SK-N-SH (cell line): ENCODE measurements at regions not wholly inside any gene's neighbourhood (a gene's known extent, or its start where the extent isn't known, plus 50 kb on each side); places are given as distances from the start of the nearest gene placed in this dataset.

Source experiments
- EZH2phosphoT487 ChIP-seq: fragments of 200-600 bp; sonication (generic); IDR thresholded peaks from 2 replicates; pipeline ENCODE4 v1.6.1; 2017; ENCODE audit warnings: low read depth, mixed run types, mild to moderate bottlenecking, antibody characterized with exemption, moderate library complexity, borderline replicate concordance
- FOXM1 ChIP-seq: IDR thresholded peaks from 2 replicates; pipeline ENCODE4 v1.4.0; 2012; ENCODE audit warnings: low read depth, mild to moderate bottlenecking
- TAF1 ChIP-seq: IDR thresholded peaks from 2 replicates; pipeline ENCODE4 v1.6.1; 2012; ENCODE audit warnings: low read depth, mild to moderate bottlenecking, low read length, moderate library complexity, borderline replicate concordance
- TF ChIP-seq, protein P1 (sequence below): fragments of 200-600 bp; sonication (generic); IDR thresholded peaks from 2 replicates; pipeline ENCODE4 v1.6.1; 2017; ENCODE audit warnings: antibody characterized with exemption, mild to moderate bottlenecking, moderate library complexity

DNA sequence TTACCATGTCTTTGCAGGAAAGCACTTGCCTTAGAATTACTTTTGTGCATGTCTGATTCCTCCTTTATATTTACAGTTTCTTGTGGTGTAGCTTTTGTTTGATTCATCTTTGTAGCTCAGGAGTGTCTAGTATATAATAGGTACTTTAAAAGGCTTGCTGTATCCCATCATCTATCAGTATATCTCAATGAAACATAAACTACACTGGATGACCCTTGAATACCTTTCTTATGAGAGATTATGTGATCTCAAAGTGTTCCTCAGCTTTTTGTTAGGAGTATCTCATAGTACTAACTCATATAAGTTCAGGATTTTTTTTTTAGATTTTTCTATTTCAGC lies 234.8 kb downstream of the PYDC2 start:
- no peak for TF ChIP-seq EZH2phosphoT487
- TF ChIP-seq, protein P1, sequence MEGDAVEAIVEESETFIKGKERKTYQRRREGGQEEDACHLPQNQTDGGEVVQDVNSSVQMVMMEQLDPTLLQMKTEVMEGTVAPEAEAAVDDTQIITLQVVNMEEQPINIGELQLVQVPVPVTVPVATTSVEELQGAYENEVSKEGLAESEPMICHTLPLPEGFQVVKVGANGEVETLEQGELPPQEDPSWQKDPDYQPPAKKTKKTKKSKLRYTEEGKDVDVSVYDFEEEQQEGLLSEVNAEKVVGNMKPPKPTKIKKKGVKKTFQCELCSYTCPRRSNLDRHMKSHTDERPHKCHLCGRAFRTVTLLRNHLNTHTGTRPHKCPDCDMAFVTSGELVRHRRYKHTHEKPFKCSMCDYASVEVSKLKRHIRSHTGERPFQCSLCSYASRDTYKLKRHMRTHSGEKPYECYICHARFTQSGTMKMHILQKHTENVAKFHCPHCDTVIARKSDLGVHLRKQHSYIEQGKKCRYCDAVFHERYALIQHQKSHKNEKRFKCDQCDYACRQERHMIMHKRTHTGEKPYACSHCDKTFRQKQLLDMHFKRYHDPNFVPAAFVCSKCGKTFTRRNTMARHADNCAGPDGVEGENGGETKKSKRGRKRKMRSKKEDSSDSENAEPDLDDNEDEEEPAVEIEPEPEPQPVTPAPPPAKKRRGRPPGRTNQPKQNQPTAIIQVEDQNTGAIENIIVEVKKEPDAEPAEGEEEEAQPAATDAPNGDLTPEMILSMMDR = no peak
- TF ChIP-seq TAF1 = no peak
- TF ChIP-seq FOXM1 = no peak
